NOMO-1 (cell line): ENCODE measurements at regions not wholly inside any gene's neighbourhood (a gene's known extent, or its start where the extent isn't known, plus 50 kb on each side); places are given as distances from the start of the nearest gene placed in this dataset.
"Not testable (repeated sequence)": the region's sequence is repeated elsewhere in the genome, so short reads cannot be mapped to it uniquely, and the experiment has no call there.

ENCODE experiments used
- DNase-seq, 2 experiments: peaks; one replicate each; lab custom pipeline; 2025; ENCODE audit not compliant: unreplicated experiment in 2 of 2; lab: John Stamatoyannopoulos, UW

GRCh38 chr13:69109891-69110525 is 997.6 kb upstream of the ATXN8OS start:
- DNase-seq: no peak

- no peak for DNase-seq
Measured at GRCh38 chr13:69108486-69108885, 999.1 kb upstream of the ATXN8OS start.

GRCh38 chr13:69107436-69107835 is 1000.2 kb upstream of the ATXN8OS start:
- DNase-seq: no peak

GRCh38 chr13:69101841-69102240 is 1005.8 kb upstream of the ATXN8OS start:
- no peak for DNase-seq

- no peak for DNase-seq
Measured at GRCh38 chr13:69094485-69094884, 1013.1 kb upstream of the ATXN8OS start.

GRCh38 chr13:69092615-69093322 is 1014.9 kb upstream of the ATXN8OS start:
- no peak for DNase-seq

GRCh38 chr13:69077267-69077666 is 1030.4 kb upstream of the ATXN8OS start:
- DNase-seq: no peak

- DNase-seq: no peak
Measured at GRCh38 chr13:69069554-69070133, 1038.0 kb upstream of the ATXN8OS start.

GRCh38 chr13:69050696-69051095 is 1056.9 kb upstream of the ATXN8OS start:
- no peak for DNase-seq

- DNase-seq: no peak
Measured at GRCh38 chr13:69044629-69045028, 1063.0 kb upstream of the ATXN8OS start.

GRCh38 chr13:69040898-69041297 is 1066.7 kb upstream of the ATXN8OS start:
- no peak for DNase-seq

- DNase-seq: no peak
Measured at GRCh38 chr13:69035771-69036170, 1071.9 kb upstream of the ATXN8OS start.

- DNase-seq: no peak
Measured at GRCh38 chr13:69028936-69029335, 1078.7 kb upstream of the ATXN8OS start.

GRCh38 chr13:69020120-69020519 is 1087.5 kb upstream of the ATXN8OS start:
- no peak for DNase-seq

GRCh38 chr13:69018173-69018572 is 1089.5 kb upstream of the ATXN8OS start:
- DNase-seq: not testable (repeated sequence)

GRCh38 chr13:69010789-69011188 is 1096.8 kb upstream of the ATXN8OS start:
- DNase-seq: no peak

- no peak for DNase-seq
Measured at GRCh38 chr13:69008499-69008898, 1099.1 kb upstream of the ATXN8OS start.

- DNase-seq: no peak
Measured at GRCh38 chr13:68998056-68998455, 1109.6 kb upstream of the ATXN8OS start.

GRCh38 chr13:68996668-68997025 is 1111.0 kb upstream of the ATXN8OS start:
- no peak for DNase-seq

GRCh38 chr13:68995972-68996667 is 1111.5 kb upstream of the ATXN8OS start:
- DNase-seq: no peak

- no peak for DNase-seq
Measured at GRCh38 chr13:68993154-68993553, 1114.5 kb upstream of the ATXN8OS start.

GRCh38 chr13:68988176-68988575 is 1119.5 kb upstream of the ATXN8OS start:
- no peak for DNase-seq
